ENCODE measurements at regions not wholly inside any gene's neighbourhood (a gene's known extent, or its start where the extent isn't known, plus 50 kb on each side); places are given as distances from the start of the nearest gene placed in this dataset.

DNA sequence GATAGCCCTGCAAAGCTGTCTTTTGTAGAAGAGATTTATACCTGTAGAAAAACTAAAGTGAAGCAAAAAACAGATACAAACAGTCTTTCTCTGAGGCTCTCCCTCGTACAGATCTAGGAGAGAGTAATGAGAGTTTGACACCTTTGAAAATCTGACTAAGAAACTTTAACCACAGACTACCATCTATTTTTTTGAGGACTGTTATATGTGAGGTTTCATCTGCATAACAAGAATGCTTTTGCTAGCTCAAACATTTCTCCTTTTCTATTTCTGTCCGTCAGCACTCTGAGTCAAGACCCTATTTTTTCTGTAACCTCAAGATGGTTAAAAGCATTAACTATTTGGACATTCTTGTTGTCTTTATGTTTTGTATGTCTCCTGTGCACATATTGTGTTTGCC lies 193.0 kb downstream of the BTBD3 start:
- Mint-ChIP-seq H3K27me3 (ENCODE audit: low read depth) (no peaks in the 10 kb centered on the region), H3K4me3 (no peak overlapping the region), H3K36me3 (ENCODE audit: insufficient read depth in 1 of 3, low read depth in 3 of 3) (peaks cover 0 to 2% (median 0%) of the 10 kb centered on the region in 3 experiments; a peak in 1 of 7 replicates), H3K27ac (no peak overlapping the region), H3K9me3 (peaks cover 0 to 5% of the 10 kb centered on the region in 2 experiments; a peak in 2 of 5 replicates), H3K4me1 (peaks cover 0 to 3% of the 10 kb centered on the region in 2 experiments; a peak in 1 of 4 replicates)
- Histone ChIP-seq H2BK120ac (ENCODE audit: low read depth, low read length, poor library complexity, severe bottlenecking) (no peak overlapping the region), H3K56ac (ENCODE audit: insufficient read length, low read depth, low read length) (no peak overlapping the region), H2AK5ac (ENCODE audit: insufficient read length, low read length) (no peak overlapping the region), H4K91ac (ENCODE audit: insufficient read length, low read depth, low read length) (no peak overlapping the region), H3K4me1 (ENCODE audit: insufficient read depth, low read length) (no peaks in the 10 kb centered on the region), H2BK5ac (ENCODE audit: insufficient read length, low read length) (no peak overlapping the region), H3K79me2 (ENCODE audit: insufficient read depth, low read length) (no peaks in the 10 kb centered on the region), H4K8ac (replicated peaks; ENCODE audit: insufficient read length, low read depth, low read length) (no peak overlapping the region), H3T11ph (ENCODE audit: low read length) (no peak overlapping the region), H2BK15ac (ENCODE audit: low read depth, low read length) (no peak overlapping the region), H3K18ac (ENCODE audit: insufficient read length, low read depth, low read length) (no peak overlapping the region), H3K27ac (ENCODE audit: insufficient read length, low read depth, low read length) (no peak overlapping the region), H2AFZ (ENCODE audit: low read length) (no peak overlapping the region), H3K27me3 (ENCODE audit: insufficient read depth, low read length) (no peaks in the 10 kb centered on the region), H2BK20ac (ENCODE audit: low read depth, low read length, poor library complexity, severe bottlenecking) (no peak overlapping the region), H4K20me1 (ENCODE audit: control insufficient read depth, insufficient read depth, insufficient read length) (no peaks in the 10 kb centered on the region), H3K4me2 (ENCODE audit: insufficient read depth, insufficient read length, low read length) (no peak overlapping the region), H3K9ac (ENCODE audit: extremely low read depth, insufficient read length, low read length) (no peak overlapping the region), H3K9me3 (ENCODE audit: control insufficient read depth, low read depth, low read length) (no peaks in the 10 kb centered on the region), H3K79me1 (ENCODE audit: insufficient read depth, low read depth, low read length, poor library complexity, severe bottlenecking) (no peaks in the 10 kb centered on the region), H2BK12ac (ENCODE audit: insufficient read length, low read depth, low read length) (no peak overlapping the region), H3K14ac (ENCODE audit: insufficient read depth, low read length) (no peak overlapping the region), H4K5ac (ENCODE audit: insufficient read length, low read depth, low read length) (no peak overlapping the region), H3K23me2 (ENCODE audit: insufficient read length, low read depth, low read length, poor library complexity, severe bottlenecking) (no peaks in the 10 kb centered on the region), H3K23ac (ENCODE audit: insufficient read length, low read depth, low read length) (no peak overlapping the region), H3K4ac (ENCODE audit: low read depth, low read length) (no peak overlapping the region)
- no peak for DNase-seq
- no CpG with 5 or more reads among the region's 2 CpGs for WGBS (ENCODE audit: extremely low coverage, insufficient read length, low lambda C conversion rate)
- TF ChIP-seq, protein P1, sequence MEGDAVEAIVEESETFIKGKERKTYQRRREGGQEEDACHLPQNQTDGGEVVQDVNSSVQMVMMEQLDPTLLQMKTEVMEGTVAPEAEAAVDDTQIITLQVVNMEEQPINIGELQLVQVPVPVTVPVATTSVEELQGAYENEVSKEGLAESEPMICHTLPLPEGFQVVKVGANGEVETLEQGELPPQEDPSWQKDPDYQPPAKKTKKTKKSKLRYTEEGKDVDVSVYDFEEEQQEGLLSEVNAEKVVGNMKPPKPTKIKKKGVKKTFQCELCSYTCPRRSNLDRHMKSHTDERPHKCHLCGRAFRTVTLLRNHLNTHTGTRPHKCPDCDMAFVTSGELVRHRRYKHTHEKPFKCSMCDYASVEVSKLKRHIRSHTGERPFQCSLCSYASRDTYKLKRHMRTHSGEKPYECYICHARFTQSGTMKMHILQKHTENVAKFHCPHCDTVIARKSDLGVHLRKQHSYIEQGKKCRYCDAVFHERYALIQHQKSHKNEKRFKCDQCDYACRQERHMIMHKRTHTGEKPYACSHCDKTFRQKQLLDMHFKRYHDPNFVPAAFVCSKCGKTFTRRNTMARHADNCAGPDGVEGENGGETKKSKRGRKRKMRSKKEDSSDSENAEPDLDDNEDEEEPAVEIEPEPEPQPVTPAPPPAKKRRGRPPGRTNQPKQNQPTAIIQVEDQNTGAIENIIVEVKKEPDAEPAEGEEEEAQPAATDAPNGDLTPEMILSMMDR (conservative IDR thresholded peaks at IDR 0.05) = no peak
